ENCODE measurements at regions not wholly inside any gene's neighbourhood (a gene's known extent, or its start where the extent isn't known, plus 50 kb on each side); places are given as distances from the start of the nearest gene placed in this dataset.

DNA sequence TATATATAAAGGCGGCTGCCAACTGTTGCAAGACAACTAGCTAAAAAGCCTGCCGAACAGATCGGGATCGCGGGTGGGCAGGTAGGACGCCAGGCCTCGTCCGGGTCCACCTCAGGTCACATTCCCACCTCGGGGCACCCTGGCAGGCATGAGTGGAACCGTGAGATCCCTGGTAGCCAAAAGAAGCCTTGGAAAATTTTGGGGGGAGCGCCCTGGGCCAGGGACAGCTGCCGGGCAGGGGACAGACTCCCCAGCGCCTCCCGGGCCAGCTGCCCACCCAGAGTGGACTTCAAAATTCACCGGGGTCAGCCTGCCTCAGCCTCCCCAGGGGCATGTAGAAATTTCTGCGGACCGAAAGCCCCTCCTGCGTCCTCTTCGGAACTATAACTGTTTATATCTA, 760.9 kb downstream of the KCNJ18 start (continued):
- TF ChIP-seq, protein P1, sequence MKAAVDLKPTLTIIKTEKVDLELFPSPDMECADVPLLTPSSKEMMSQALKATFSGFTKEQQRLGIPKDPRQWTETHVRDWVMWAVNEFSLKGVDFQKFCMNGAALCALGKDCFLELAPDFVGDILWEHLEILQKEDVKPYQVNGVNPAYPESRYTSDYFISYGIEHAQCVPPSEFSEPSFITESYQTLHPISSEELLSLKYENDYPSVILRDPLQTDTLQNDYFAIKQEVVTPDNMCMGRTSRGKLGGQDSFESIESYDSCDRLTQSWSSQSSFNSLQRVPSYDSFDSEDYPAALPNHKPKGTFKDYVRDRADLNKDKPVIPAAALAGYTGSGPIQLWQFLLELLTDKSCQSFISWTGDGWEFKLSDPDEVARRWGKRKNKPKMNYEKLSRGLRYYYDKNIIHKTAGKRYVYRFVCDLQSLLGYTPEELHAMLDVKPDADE (IDR thresholded peaks at IDR 0.05): no peak
- TF ChIP-seq NANOG (IDR thresholded peaks at IDR 0.05; ENCODE audit: borderline replicate concordance) (no peak), STAT1 (IDR thresholded peaks at IDR 0.05; ENCODE audit: unreplicated experiment) (no peak), EZH2phosphoT487 (IDR thresholded peaks at IDR 0.05; ENCODE audit: unreplicated experiment) (no peak), ZNF114 (CRISPR knock-in tag; IDR thresholded peaks at IDR 0.05) (no peak)
- TF ChIP-seq, protein P2, sequence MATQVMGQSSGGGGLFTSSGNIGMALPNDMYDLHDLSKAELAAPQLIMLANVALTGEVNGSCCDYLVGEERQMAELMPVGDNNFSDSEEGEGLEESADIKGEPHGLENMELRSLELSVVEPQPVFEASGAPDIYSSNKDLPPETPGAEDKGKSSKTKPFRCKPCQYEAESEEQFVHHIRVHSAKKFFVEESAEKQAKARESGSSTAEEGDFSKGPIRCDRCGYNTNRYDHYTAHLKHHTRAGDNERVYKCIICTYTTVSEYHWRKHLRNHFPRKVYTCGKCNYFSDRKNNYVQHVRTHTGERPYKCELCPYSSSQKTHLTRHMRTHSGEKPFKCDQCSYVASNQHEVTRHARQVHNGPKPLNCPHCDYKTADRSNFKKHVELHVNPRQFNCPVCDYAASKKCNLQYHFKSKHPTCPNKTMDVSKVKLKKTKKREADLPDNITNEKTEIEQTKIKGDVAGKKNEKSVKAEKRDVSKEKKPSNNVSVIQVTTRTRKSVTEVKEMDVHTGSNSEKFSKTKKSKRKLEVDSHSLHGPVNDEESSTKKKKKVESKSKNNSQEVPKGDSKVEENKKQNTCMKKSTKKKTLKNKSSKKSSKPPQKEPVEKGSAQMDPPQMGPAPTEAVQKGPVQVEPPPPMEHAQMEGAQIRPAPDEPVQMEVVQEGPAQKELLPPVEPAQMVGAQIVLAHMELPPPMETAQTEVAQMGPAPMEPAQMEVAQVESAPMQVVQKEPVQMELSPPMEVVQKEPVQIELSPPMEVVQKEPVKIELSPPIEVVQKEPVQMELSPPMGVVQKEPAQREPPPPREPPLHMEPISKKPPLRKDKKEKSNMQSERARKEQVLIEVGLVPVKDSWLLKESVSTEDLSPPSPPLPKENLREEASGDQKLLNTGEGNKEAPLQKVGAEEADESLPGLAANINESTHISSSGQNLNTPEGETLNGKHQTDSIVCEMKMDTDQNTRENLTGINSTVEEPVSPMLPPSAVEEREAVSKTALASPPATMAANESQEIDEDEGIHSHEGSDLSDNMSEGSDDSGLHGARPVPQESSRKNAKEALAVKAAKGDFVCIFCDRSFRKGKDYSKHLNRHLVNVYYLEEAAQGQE (IDR thresholded peaks at IDR 0.05; ENCODE audit: unreplicated experiment): no peak

DNA sequence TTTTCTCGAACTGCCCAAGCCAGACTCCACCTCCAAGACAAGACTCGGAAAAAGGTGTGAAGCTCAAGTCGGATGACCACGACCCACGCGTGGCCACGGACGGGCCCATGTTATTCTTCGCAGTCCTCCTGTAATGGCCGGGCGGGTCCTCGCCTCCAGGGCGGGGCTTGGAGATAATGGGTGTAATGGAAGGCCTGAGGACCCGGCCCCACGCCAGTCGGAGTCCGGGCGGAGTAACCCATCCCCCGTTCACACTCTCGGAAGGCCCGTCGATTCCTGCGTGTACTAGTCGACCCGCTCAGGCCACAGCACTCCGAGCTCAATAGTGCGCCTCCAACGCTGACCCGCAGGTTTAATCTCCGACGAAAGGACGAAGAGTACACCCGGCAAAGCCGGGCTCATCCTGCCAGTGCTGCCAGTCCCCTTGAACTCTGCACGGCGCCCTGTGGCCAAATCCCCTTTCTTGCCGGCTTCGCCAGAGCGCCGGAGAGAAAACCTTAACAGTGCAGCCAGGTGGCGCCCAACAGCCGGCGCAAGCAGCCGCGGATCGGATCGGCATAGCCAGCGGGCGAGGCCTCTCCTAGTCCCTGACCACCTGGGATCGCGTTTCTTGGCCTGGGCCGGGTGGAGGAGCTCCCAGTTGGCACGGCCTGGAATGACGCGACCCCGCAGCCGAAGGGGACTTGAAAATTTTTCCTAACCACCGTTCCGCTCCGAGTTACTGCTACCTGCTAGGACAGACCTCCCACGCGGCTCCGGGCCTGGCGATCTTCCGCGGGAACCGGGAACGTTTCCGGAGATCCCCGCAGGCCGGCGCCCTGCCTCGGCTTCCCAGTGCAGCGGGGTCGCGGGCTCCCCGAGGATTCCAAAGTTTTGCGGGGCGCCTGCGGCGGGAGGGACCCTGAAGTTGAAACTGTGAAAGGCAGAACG, 762.0 kb downstream of the KCNJ18 start:
- Histone ChIP-seq H3K9me2 (ENCODE audit: insufficient read depth) (no peaks in the 10 kb centered on the region), H3K4me1 (ENCODE audit: insufficient read depth) (no peaks in the 10 kb centered on the region), H3K27me3 (ENCODE audit: insufficient read depth) (no peaks in the 10 kb centered on the region), H3K36me3 (ENCODE audit: insufficient read depth) (no peaks in the 10 kb centered on the region; the same call in 1 of the 2 replicates), H3K79me2 (replicated peaks; ENCODE audit: insufficient read depth) (no peaks in the 10 kb centered on the region), H4K20me1 (replicated peaks; ENCODE audit: insufficient read depth) (no peaks in the 10 kb centered on the region), H3K4me2 (no peak overlapping the region), H2AFZ (no peak overlapping the region), H3K27ac (ENCODE audit: low read depth) (no peak overlapping the region), H3K4me3 (no peak overlapping the region), H3F3A (replicated peaks; ENCODE audit: low read depth) (no peaks in the 10 kb centered on the region)
- Mint-ChIP-seq H3K27me3 (ENCODE audit: insufficient read depth, low read depth, poor library complexity) (peaks cover 2% of the 10 kb centered on the region), H3K9me3 (peaks cover 87% of the 10 kb centered on the region), H3K36me3 (ENCODE audit: low read depth) (peaks cover 31% of the 10 kb centered on the region), H3K4me3 (no peak overlapping the region), H3K27ac (no peak overlapping the region), H3K4me1 (no peaks in the 10 kb centered on the region)
- ATAC-seq: no peak
- DNase-seq (ENCODE audit: low spot score): no peak
- TF ChIP-seq EZH2 (IDR thresholded peaks at IDR 0.05; ENCODE audit: low read depth, unreplicated experiment): no peak
- TF ChIP-seq, protein P2 (IDR thresholded peaks at IDR 0.05; ENCODE audit: unreplicated experiment): no peak
- TF ChIP-seq, protein P1 (IDR thresholded peaks at IDR 0.05): no peak
